ENCODE measurements at regions not wholly inside any gene's neighbourhood (a gene's known extent, or its start where the extent isn't known, plus 50 kb on each side); places are given as distances from the start of the nearest gene placed in this dataset.
"Not testable (repeated sequence)": the region's sequence is repeated elsewhere in the genome, so short reads cannot be mapped to it uniquely, and the experiment has no call there.

DNA sequence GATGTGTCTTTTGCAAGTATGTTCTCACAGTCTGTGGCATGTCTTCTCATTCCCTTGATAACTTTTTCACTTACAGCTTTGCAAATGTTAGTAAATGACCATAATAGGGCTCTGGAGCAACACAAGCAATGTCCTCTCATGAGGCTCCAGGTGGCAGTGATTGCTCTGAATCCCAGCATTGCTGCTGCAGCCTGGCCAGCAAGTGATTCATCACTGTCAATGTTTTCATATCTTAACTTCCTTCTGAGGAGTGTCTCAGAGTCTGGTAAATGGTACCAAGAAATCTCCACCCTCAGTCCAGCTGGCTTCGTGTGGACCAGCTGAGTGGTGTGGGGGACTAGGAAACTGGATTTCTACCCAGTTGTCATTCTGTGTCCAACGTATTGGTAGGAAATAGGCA, 139.6 kb downstream of the MYLK4 start:
- no peak for DNase-seq

DNA sequence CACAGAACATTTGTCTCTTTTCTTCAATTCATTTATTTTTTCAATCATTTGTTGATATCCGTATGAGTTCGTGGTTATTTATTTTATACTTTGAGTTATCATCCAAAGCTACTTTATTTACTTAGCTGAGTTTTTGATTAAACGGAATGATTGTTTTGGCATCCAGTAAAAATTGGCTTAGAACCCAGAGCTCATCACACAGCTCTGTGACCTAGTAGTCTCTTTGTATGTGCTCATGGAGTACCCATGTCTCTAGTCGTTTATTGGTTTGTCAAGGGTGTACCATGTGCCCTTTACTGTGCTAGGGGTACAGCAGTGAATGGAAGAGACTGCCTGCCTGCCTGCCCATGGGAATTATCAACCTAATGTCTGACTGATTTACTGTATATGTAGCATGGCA, 142.2 kb downstream of the MYLK4 start:
- DNase-seq: no peak

DNA sequence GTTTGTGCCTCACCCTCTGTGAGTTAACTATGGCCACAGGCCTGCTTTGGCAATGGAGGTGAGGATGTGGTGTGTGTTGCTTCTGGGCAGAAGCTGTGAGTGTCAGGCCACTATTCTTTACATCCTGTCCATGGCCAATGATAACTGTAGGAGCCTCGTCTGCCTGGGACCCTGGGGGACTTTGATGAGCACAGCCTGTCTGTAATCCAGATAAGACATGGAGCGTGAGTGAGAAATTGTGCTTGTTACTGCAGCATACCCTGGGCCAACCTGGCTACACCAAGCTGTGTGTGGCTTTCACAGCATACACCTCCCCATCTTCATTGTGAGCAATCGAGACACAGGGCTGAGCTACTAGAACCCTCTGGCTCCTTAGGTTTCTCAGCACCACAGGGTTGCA, 150.4 kb downstream of the MYLK4 start:
- no peak for DNase-seq

DNA sequence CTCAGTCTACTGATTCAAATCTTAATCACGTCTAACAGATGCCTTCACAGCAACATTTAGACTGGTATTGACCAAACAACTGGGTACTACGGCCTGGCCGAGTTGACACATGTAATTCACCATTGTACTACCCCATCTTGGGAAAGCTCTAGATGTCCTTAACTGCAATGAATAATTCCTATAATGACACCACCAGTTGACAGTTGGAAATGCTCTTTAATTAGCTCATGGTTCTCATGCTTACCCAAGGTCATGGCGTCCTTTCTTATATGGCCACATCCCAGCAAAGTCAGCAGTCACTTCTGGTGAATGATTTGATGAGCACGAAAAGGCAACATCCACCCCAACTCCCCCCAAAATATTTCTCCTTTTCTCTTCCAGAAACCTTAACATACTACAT, 150.9 kb downstream of the MYLK4 start:
- no peak for DNase-seq

DNA sequence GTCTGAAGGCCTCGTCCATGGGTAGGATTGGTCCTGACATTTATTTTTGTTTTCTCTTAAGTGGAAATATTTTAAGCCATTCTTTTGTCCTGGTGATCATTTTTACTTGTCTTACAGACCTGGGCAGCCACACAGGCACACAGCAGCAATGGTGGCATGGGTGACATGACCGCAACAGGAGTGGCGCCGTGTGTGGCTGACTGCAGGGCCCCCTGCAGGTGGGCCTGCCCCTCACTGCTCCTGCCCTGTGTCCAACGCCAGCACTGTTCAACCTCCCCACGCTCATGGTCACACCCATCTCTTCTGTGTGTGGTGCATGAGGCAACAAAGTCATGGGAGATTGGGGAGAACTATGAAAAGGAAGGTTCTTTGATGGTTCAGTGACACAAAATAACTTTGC, 151.9 kb downstream of the MYLK4 start:
- no peak for DNase-seq

DNA sequence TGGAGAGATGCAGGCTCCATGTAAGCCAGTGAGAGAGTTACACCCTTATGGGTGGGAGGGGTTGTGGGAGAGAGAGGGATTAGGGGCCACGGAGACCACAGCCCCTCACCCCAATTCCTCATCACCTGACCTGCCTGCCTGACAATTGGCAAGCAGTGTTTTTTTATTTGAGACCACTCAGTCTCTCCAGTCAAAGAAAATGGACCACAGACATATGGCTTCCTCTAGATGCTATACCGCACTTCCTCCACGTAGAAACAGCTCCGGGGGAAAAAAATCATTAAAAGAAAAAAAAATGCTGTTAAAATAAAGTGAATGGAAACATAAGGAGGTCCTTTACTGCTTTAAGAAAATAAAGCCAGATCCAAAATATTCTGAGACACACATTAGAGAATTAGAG, 152.7 kb downstream of the MYLK4 start:
- no peak for DNase-seq

DNA sequence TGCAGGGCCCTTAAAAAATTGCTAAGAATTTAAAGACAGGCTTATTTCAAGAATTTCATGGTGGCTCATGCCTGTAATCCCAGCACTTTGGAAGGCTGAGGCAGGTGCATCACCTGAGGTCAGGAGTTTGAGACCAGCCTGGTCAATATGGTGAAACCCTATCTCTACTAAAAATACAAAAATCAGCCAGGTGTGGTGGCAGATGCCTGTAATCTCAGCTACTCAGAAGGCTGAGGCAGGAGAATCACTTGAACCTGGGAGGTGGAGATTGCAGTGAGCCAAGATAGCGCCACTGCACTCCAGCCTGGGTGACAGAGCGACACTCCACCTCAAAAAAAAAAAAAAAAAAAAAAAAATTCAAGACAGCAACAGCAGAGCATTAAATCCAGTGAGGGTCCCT, 153.3 kb downstream of the MYLK4 start:
- DNase-seq: not testable (repeated sequence)

DNA sequence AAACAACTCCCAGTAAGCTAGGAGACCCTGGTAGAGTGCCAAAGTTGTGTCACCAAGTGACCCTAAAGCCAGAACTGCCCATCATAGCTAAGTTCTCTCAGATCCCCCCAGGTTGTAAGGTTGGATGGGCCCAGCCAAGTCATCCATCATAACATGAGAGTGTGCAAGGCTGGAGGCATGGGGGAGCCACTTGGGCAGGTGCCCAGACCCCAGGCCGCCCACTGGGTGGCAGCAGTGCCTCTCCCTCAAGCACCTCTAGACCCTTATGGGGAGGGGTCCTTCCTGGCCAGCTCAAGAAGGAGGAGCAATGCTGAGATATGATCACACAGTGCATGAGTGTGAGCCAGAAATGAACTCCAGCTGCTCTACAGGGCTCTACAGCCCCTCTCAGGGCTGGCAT, 154.5 kb downstream of the MYLK4 start:
- DNase-seq: no peak

DNA sequence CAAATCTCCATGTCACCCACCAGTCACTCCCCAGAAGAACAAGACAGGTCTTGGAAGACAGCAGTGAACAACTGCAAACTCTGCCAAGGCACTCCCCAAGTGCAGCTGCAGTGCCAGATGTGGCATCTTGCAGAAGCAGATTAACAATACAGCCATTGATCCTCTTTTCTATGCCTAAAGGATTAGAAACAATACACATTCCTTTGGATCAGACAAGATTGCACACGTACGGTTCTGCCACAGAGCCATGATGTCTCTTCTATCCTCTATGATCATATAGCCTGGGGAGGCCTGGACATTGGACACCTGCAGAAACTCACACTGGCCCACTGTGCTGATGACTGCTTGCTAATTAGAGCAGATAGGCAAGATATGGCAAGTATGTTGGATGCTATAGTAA, 155.9 kb downstream of the MYLK4 start:
- no peak for DNase-seq

DNA sequence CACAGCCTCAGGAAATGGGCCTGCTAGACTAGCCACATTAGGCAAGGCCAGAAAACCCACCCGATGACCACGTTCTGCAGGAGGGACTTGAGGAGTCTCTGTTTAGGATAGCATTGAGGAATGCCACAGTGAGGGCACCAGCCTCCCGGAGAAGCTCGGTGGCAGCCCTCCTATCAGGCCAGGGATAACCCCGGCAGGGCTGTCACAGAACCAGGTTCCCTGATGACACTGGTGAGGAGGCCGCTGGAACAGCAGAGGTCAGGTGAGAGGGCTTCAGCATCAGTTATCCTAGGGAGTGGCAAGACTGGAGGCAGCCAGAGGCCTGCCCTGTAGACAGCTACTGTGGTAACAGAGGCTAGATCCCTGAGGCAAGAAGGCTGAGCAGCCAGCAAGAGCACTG, 157.6 kb downstream of the MYLK4 start:
- DNase-seq: no peak

DNA sequence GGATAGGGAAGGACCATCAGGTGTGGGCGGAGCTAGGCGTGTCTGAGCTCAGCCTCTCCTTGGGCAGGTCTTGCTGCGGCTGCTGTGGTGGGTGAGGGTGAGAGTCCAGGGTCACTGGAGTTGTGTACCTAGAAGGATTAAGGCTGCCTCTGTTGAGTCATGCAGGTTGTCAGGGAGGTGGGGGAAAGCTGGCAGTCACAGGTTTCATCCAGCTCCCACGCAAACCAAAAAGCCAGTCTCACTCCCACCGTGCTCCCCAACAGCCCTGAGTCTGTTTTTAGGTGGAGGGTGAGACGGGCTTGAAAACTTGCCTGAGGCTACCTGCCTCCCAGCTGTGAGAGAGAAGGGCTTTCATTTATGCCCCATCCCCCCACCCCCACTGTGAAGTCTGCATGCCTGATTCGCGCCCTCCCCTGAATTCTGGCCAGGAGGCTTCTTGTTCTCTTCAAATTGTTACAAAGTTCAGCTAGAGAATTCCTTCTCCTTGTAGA, 161.5 kb downstream of the MYLK4 start:
- DNase-seq: no peak

DNA sequence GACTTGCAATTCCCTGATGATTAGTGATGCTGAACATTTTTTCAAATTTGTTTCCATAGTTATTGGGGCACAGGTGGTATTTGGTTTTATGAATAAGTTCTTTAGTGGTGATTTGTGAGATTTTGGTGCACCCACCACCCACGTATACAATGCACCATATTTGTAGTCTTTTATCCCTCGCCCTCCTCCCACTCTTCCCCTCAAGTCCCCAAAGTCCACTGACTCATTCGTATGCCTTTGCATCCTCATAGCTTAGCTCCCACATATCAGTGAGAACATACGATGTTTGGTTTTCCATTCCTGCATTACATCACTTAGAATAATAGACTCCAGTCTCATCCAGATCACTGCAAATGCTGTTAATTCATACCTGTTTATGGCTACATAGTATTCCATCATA, 167.3 kb downstream of the MYLK4 start:
- no peak for DNase-seq

DNA sequence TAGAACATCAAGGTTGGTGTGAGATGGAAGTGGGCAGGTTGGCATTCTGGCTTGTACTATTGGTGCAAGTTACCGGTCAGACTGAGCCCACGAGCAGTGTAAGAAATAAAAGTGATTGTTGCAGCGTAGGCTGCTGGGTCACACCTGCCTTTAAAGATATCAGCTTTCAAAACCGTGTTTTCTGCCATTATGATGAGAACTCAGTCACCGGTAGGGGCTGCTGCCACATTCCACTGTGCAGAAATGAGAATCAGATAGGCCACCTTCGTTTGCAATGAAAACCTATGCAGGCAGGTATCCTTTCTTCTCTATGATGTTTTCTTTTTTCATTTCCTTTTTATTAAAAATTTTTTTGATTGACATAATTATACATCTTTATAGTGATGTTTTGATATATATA, 168.5 kb downstream of the MYLK4 start:
- DNase-seq: no peak

DNA sequence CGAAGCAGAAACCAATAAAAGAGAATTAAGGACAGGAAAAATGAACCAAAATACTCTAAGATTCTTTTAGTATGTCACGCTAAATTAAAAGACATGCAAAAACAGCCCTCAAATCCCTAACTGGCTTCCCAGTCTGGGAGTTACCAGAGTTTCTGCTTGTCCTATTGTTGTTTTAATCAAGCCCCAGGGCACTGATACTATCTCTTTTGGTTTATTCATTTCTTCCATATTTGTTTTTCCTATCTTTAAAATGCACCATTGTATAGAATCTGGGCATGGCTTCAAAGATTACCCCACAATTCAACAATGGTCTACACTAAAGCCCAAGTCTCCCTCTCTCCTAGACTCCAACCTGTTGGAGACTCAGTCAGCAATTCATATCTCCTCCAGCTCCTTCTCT, 169.1 kb downstream of the MYLK4 start:
- no peak for DNase-seq

DNA sequence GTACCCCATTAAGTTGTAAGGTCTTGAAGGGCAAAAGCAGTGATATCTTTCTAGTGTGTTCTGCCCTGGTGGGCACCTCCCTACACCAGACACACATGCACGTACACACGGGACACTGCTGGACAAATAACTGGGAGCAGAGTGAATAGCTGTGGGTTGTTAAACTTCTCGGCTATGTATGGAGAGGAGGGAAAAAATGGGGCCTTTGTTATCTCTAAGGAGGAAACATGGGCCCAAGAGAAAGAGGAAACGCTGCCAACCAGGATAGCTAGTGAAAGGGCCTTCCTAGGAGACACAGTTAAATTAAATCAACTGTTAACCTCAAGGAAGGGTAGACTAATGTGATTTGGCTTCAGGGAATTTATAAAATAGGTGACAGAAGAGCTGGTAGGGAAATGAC, 169.7 kb downstream of the MYLK4 start:
- DNase-seq: no peak

DNA sequence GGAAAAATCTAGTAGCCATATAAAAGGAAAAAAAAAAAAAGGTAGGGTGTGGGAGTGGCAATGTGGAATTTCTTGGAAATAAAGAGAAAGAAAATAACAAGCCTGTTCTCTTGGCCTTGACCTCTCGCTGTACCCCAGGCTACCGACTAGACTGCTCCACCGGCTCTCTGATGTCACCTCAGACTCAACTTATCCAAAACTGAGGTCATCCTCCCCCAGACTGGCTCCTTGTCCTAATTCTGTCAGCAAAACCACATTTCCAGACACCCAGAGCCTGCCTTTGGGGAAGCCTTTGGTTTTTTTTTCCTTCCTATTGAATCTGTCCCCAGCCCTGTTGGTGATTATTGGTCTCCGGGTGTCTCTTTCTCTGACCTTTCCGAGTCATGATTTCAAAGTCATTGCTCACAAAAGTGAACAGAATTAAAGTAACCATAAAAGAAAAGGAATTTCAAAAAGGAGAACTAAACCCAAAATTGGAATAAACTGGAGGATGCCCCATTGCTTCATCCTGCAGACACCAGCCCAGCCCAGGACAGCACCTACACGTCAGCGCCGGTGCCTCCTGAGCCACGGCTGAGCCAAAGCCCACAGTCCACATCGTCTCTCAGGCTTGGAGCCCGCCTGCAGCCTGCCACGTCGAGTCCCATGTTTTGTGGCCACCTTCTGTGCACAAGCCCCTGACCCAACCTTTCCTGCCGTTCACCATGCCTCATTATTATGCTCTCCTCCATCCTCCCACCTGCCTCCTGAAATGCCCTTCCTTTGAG, 170.7 kb downstream of the MYLK4 start:
- no peak for DNase-seq

DNA sequence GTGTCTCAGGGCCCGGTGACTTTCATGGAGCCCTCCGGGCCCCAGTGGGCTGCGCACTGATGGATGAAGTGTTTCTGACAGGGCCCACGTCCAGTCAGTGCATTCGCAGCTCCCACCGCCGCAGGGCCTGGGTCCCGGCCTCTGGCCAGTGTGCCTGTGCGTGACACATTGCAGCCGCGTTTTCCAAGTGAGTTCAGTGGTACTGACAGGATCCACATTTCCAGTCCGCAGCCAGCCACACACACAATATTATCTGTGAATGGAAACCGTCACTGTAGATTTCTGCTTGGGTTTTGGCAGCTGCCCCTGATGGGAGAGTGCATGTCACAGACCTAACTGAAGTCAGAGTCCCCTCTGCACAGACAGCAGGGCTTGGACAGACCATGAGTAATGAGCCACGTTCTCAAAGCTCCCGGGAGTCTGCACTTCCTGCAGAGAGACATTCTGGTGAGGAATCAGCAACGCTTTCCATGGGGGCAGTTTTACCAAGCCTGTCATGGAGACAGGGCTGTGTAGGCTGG, 171.4 kb downstream of the MYLK4 start:
- DNase-seq: no peak

DNA sequence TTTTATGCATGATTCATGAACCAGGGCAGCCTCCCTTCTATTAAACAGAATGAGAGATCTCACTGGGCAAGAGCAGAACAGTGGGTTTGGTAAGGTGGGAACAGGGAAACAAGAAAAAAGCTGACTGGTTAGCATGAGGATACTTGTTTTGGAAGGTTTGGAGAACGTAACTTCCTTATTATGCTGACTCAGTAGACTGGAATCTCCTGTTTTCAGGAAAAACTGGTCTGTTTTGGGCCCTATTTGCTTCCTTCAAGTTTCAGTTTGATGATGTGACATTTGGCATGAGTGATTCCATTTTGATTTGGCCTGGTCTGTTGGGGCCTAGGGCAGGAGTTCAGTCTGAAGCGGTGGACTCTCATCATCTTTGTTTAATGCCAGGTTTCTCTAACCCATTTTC, 172.0 kb downstream of the MYLK4 start:
- no peak for DNase-seq

DNA sequence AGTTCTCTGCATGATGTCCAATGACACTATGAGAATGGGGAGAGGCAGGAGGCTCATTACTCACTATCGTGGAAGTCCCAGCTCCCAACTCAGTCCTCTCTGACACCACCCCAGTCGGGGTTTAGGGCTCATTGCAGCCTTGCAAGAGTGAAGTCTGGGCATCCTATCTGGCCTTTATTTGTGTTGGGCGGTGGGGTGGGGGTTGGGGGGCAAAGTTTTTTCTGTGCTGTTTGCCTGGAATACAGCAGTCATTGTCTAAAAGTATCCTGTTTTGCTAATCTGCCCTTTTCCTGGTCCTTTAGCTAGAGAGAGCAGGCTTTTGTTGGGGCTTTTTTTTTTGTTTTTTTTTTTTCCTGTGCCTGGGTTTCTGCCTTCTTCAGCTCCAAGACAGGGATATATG, 174.2 kb downstream of the MYLK4 start:
- no peak for DNase-seq

DNA sequence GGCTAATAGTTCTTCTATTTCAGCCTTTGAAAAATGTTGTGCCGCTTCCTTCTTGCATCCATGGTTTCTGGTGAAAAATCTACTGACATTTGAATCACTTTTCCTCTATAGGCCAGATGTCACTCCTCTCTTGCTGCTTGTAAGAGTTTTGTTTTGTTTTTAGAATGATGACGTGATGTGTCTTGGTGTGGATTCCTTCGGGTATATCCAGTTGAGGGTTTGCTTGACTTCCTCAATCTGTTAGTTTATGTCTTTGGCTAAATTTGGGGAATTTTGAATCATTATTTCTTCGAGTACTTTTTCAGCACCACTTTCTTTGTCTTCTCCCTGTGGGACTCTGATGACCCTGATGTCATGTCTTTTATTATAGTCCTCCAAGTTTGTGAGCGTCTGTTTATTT, 175.5 kb downstream of the MYLK4 start:
- no peak for DNase-seq

DNA sequence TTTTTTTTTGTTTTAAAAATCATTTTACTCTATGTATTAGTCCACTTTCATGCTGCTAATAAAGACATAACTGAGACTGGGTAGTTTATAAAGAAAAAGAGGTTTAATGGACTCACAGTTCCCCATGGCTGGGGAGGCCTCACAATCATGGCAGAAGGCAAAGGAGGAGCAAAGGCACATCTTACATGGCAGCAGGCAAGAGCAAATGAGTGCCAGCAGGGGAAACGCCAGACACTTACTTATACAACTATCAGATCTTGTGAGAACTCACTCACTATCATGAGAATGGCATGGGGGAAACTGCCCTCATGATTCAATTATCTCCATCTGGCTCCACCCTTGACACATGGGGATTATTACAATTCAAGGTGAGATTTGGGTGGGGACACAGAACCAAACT, 181.3 kb downstream of the MYLK4 start:
- not testable (repeated sequence) for DNase-seq

DNA sequence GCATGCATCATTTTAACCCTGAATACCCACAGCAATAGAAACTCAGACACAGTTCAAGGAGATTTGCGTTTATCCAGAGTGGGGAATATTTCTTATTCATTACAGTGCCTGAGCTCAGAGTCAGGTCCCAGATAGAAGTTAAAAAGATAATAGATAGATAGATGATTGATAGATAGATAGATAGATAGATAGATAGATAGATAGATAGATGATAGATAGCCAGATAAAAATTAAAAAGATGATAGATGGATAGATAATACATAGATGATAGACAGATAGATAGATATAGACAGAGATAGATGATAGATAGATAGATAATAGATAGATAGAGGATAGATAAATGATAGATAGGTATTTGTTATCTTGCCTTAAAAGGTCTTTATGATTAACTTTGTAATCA, 184.7 kb downstream of the MYLK4 start:
- DNase-seq: no peak

DNA sequence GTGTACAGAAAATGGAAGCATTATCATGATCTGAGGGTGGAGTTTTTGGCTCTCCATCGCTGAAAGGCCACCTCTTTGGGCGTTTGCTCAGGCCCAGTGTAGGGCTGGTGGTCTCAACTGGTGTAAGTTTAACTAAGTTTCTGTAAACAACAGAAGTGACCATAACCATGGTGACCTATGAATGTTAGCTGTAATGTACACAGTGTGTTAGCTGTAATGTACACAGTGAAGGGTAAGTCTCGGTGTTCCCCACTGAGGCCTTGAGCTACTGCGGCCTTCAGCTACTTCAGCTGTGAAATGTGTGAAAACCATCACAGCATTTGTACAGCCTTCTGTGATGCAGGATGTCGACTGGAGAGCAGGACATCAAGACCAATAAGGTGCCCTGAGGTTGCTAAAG, 185.2 kb downstream of the MYLK4 start:
- DNase-seq: no peak

DNA sequence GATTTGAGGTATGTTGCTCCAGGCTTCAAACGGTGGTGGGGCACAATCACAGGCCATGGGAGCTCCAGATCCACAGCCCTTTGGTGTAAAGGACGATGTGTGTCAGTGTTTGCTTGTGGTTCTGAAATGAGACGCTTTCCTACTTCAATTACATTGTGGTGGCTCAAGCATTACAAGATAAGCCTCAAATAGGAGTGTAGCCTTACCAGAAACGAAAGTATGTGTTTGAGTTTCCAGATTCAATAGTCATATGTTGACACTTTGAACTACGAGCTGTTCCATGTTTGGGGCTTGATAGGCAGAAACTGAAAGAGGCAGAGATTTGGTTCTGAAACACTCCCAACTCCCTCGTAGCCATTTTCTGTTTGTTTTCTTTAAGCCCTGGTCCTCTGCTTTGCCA, 187.1 kb downstream of the MYLK4 start:
- no peak for DNase-seq
